Testis (tissue), 2 donors: ENCODE measurements at regions not wholly inside any gene's neighbourhood (a gene's known extent, or its start where the extent isn't known, plus 50 kb on each side); places are given as distances from the start of the nearest gene placed in this dataset.

Source experiments
- CTCF ChIP-seq, 3 experiments: fragments of 450-650 bp in 2 of 3; fragments of 200-600 bp in 1 of 3; sonication (generic) in 1 of 3; IDR thresholded peaks; one replicate each; pipeline ENCODE4 v1.5.1; 2016 to 2019; ENCODE audit warnings: antibody characterized with exemption in 3 of 3, mild to moderate bottlenecking in 2 of 3, moderate library complexity in 1 of 3
- POLR2A ChIP-seq: fragments of 450-650 bp; IDR thresholded peaks from one replicate; pipeline ENCODE4 v1.6.1; 2017; ENCODE audit warnings: antibody characterized with exemption, mild to moderate bottlenecking, moderate library complexity

- TF ChIP-seq CTCF (IDR thresholded peaks at IDR 0.05) (no peak), POLR2A (no peak)
Measured at GRCh38 chr1:19563324-19564097, 78.2 kb upstream of the CAPZB start.
